HEK293 (cell line): ENCODE measurements at regions not wholly inside any gene's neighbourhood (a gene's known extent, or its start where the extent isn't known, plus 50 kb on each side); places are given as distances from the start of the nearest gene placed in this dataset.

Experiments used
- CTCF ChIA-PET: fragments of 350-600 bp; formaldehyde crosslinking; extraction: SDS; loops from one replicate; lab custom pipeline; 2021; ENCODE audit warnings: antibody characterized with exemption; lab: Yijun Ruan, JAX
- POLR2A ChIA-PET: fragments of 300-600 bp; formaldehyde crosslinking; extraction: SDS; loops from one replicate; lab custom pipeline; 2020; ENCODE audit warnings: antibody characterized with exemption, inconsistent platforms; lab: Yijun Ruan, JAX
- H3K27ac ChIP-seq: fragments of 200-500 bp; sonication (Bioruptor generic); 2 replicates; pipeline ENCODE4 v1.5.1; 2014; ENCODE audit warnings: low read depth, low read length, control low read depth, inconsistent platforms; ENCODE audit errors: extremely low read depth
- H3K36me3 ChIP-seq, 2 experiments: fragments of 200-500 bp in 1 of 2; sonication (Bioruptor generic) in 1 of 2; 1 replicate in 1 of 2; 2 replicates in 1 of 2; pipeline ENCODE4 v1.5.1; 2014 to 2017; ENCODE audit warnings: inconsistent platforms in 2 of 2, low read length in 2 of 2; ENCODE audit not compliant: control insufficient read depth in 2 of 2, insufficient read depth in 1 of 2
- H3K4me1 ChIP-seq: fragments of 200-500 bp; sonication (Bioruptor generic); 2 replicates; pipeline ENCODE4 v1.5.1; 2014; ENCODE audit warnings: mild to moderate bottlenecking, low read length, inconsistent platforms; ENCODE audit not compliant: control insufficient read depth, insufficient read depth
- H3K4me3 ChIP-seq: 2 replicates; pipeline ENCODE4 v1.5.1; 2011; ENCODE audit warnings: low read depth, mild to moderate bottlenecking, control low read depth, low read length, moderate library complexity
- H3K9me3 ChIP-seq: fragments of 200-500 bp; sonication (Bioruptor generic); 2 replicates; pipeline ENCODE4 v1.5.1; 2014; ENCODE audit warnings: low read depth, low read length, inconsistent platforms; ENCODE audit not compliant: control insufficient read depth, insufficient read depth
- BCL11B ChIP-seq: fragments of 450-650 bp; formaldehyde crosslinking; IDR thresholded peaks from 2 replicates; pipeline ENCODE4 v1.5.1; 2016; ENCODE audit warnings: low read depth, missing biosample characterization, missing genetic modification characterization
- GLIS2 ChIP-seq: fragments of 450-650 bp; formaldehyde crosslinking; IDR thresholded peaks from 2 replicates; pipeline ENCODE4 v1.5.1; 2016; ENCODE audit warnings: missing biosample characterization, missing genetic modification characterization
- HOXA7 ChIP-seq: sonication (generic); formaldehyde crosslinking; IDR thresholded peaks from 2 replicates; pipeline ENCODE4 v1.8.1; 2022; ENCODE audit warnings: missing genetic modification reagents, borderline replicate concordance
- KLF10 ChIP-seq: fragments of 450-650 bp; IDR thresholded peaks from 2 replicates; pipeline ENCODE4 v1.5.1; 2018; ENCODE audit warnings: missing biosample characterization, mild to moderate bottlenecking, missing genetic modification characterization
- KLF8 ChIP-seq: fragments of 450-650 bp; formaldehyde crosslinking; IDR thresholded peaks from 2 replicates; pipeline ENCODE4 v1.5.1; 2016; ENCODE audit warnings: missing biosample characterization, missing genetic modification characterization
- MYNN ChIP-seq: fragments of 450-650 bp; formaldehyde crosslinking; IDR thresholded peaks from 2 replicates; pipeline ENCODE4 v1.5.1; 2016; ENCODE audit warnings: missing biosample characterization, missing genetic modification characterization, borderline replicate concordance
- SP2 ChIP-seq: fragments of 450-650 bp; formaldehyde crosslinking; IDR thresholded peaks from 2 replicates; pipeline ENCODE4 v1.5.1; 2016; ENCODE audit warnings: missing biosample characterization, missing genetic modification characterization
- SP3 ChIP-seq: fragments of 450-650 bp; formaldehyde crosslinking; IDR thresholded peaks from 2 replicates; pipeline ENCODE4 v1.5.1; 2016; ENCODE audit warnings: missing biosample characterization, missing genetic modification characterization
- SP7 ChIP-seq: fragments of 450-650 bp; formaldehyde crosslinking; IDR thresholded peaks from 2 replicates; pipeline ENCODE4 v1.5.1; 2016; ENCODE audit warnings: missing biosample characterization, missing genetic modification characterization
- YY1 ChIP-seq: fragments of 450-650 bp; formaldehyde crosslinking; IDR thresholded peaks from 2 replicates; pipeline ENCODE4 v1.5.1; 2018; ENCODE audit warnings: missing biosample characterization, missing genetic modification characterization
- ZBTB8A ChIP-seq: fragments of 450-650 bp; formaldehyde crosslinking; IDR thresholded peaks from 2 replicates; pipeline ENCODE4 v1.5.1; 2016; ENCODE audit warnings: missing biosample characterization, missing genetic modification characterization
- ZFHX2 ChIP-seq: fragments of 450-650 bp; formaldehyde crosslinking; conservative IDR thresholded peaks from 2 replicates; pipeline ENCODE4 v1.5.1; 2016; ENCODE audit warnings: missing biosample characterization, missing genetic modification characterization
- ZIC2 ChIP-seq: fragments of 450-650 bp; formaldehyde crosslinking; IDR thresholded peaks from 2 replicates; pipeline ENCODE4 v1.5.1; 2016; ENCODE audit warnings: missing biosample characterization, missing genetic modification characterization
- ZNF169 ChIP-seq: fragments of 450-650 bp; formaldehyde crosslinking; IDR thresholded peaks from 2 replicates; pipeline ENCODE4 v1.5.1; 2016; ENCODE audit warnings: missing biosample characterization, missing genetic modification characterization
- ZNF521 ChIP-seq: fragments of 450-650 bp; formaldehyde crosslinking; IDR thresholded peaks from 2 replicates; pipeline ENCODE4 v1.5.1; 2017; ENCODE audit warnings: missing biosample characterization, mild to moderate bottlenecking, missing genetic modification characterization
- ZNF549 ChIP-seq: fragments of 450-650 bp; IDR thresholded peaks from 2 replicates; pipeline ENCODE4 v1.5.1; 2018; ENCODE audit warnings: missing biosample characterization, missing genetic modification characterization, mild to moderate bottlenecking, inconsistent platforms, moderate library complexity
- ZNF677 ChIP-seq: fragments of 450-650 bp; IDR thresholded peaks from 2 replicates; pipeline ENCODE4 v1.5.0; 2018; ENCODE audit warnings: missing biosample characterization, mild to moderate bottlenecking, missing genetic modification characterization, moderate library complexity
- ZNF776 ChIP-seq: fragments of 450-650 bp; formaldehyde crosslinking; IDR thresholded peaks from 2 replicates; pipeline ENCODE4 v1.5.0; 2017; ENCODE audit warnings: missing biosample characterization, missing genetic modification characterization, borderline replicate concordance
- ZNF792 ChIP-seq: fragments of 450-650 bp; formaldehyde crosslinking; IDR thresholded peaks from 2 replicates; pipeline ENCODE4 v1.5.1; 2016; ENCODE audit warnings: missing biosample characterization, missing genetic modification characterization
- TF ChIP-seq, protein P1 (sequence below): fragments of 450-650 bp; formaldehyde crosslinking; IDR thresholded peaks from 2 replicates; pipeline ENCODE4 v1.5.1; 2016; ENCODE audit warnings: missing biosample characterization, missing genetic modification characterization
- TF ChIP-seq, protein P2 (sequence below): fragments of 450-650 bp; IDR thresholded peaks from 2 replicates; pipeline ENCODE4 v1.5.1; 2018; ENCODE audit warnings: missing biosample characterization, missing genetic modification characterization
- TF ChIP-seq, protein P3 (sequence below): fragments of 450-650 bp; formaldehyde crosslinking; IDR thresholded peaks from 2 replicates; pipeline ENCODE4 v1.5.1; 2016; ENCODE audit warnings: missing biosample characterization, missing genetic modification characterization, borderline replicate concordance
- TF ChIP-seq, protein P4 (sequence below): fragments of 450-650 bp; formaldehyde crosslinking; IDR thresholded peaks from 2 replicates; pipeline ENCODE4 v1.5.1; 2017; ENCODE audit warnings: missing biosample characterization, missing genetic modification characterization
- TF ChIP-seq, protein P5 (sequence below): fragments of 450-650 bp; formaldehyde crosslinking; IDR thresholded peaks from 2 replicates; pipeline ENCODE4 v1.5.1; 2016; ENCODE audit warnings: missing biosample characterization, missing genetic modification characterization, borderline replicate concordance

DNA sequence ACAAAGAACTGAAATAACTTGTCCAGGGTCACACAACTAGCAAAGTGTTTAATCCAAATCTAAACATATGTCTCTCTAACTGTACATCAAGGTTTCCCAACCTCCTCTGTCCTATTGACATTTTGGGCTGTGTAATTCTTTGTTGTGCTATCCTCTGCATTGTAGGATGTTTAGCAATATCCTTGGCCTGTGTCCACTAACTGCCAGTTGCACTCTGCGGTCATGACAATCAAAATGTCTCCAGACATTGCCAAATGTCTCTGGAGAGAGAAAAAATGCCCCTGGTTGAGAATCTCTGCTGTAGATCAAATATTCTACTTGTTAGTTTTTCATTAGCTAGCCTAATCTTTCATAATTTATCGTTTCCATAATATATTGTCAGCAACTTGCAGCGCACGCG, 353.4 kb upstream of the NEGR1 start:
- ChIA-PET CTCF (interaction anchor here (1.2 kb wide), 1 partner anchor 1039 kb away, joined by 3 read pairs; no protein-coding TSS in a partner anchor), POLR2A (no interaction called here)
- Histone ChIP-seq H3K36me3 (no peaks in the 10 kb centered on the region), H3K4me3 (no peak overlapping the region), H3K9me3 (no peaks in the 10 kb centered on the region), H3K4me1 (no peaks in the 10 kb centered on the region), H3K27ac (no peak overlapping the region)
- TF ChIP-seq GLIS2 (tag by site-specific recombination): no peak
- no peak for TF ChIP-seq HOXA7 (CRISPR knock-in tag)
- no peak for TF ChIP-seq MYNN (tag by site-specific recombination)
- no peak for TF ChIP-seq ZNF677 (tag by site-specific recombination)
- no peak for TF ChIP-seq ZIC2
- TF ChIP-seq SP2 (tag by site-specific recombination): no peak
- no peak for TF ChIP-seq SP3 (tag by site-specific recombination)
- TF ChIP-seq ZNF549 (tag by site-specific recombination): no peak
- TF ChIP-seq BCL11B (tag by site-specific recombination): no peak
- TF ChIP-seq ZNF521 (tag by site-specific recombination): no peak

DNA sequence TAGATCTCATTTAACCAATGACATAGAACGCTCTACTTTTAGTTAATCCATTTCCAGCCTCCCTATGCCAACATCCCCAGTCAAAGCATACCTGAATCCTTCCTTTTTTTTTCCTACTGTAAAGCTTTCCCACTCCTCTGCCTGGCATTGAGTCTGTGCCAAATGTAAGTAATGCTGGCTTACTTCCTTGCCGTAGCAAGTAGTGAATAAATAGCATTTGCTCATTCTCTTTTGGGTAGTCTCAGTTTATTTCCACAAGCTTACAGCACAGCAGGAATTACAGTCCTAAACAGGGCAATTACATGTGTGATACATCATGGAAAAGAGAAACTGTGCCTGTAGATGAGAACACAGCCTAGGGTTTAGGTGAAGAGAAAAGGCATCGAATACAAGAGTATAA, 352.6 kb upstream of the NEGR1 start:
- no peaks in the 10 kb centered on the region for H3K9me3 ChIP-seq
- H3K4me3 ChIP-seq: no peak overlapping the region
- ChIA-PET POLR2A (no interaction called here), CTCF (interaction anchor here (0.5 to 1.2 kb wide), 2 partner anchors 683 to 1040 kb away, joined by 3 read pairs; no protein-coding TSS in a partner anchor)
- H3K27ac ChIP-seq: no peak overlapping the region
- no peaks in the 10 kb centered on the region for H3K4me1 ChIP-seq
- H3K36me3 ChIP-seq: no peaks in the 10 kb centered on the region
- TF ChIP-seq YY1 (tag by site-specific recombination) (no peak), ZNF169 (no peak), KLF8 (no peak), ZNF776 (tag by site-specific recombination) (no peak), ZNF792 (no peak), ZFHX2 (tag by site-specific recombination) (no peak), KLF10 (tag by site-specific recombination) (no peak), ZBTB8A (tag by site-specific recombination) (no peak), SP7 (tag by site-specific recombination) (no peak)
- TF ChIP-seq, protein P1, sequence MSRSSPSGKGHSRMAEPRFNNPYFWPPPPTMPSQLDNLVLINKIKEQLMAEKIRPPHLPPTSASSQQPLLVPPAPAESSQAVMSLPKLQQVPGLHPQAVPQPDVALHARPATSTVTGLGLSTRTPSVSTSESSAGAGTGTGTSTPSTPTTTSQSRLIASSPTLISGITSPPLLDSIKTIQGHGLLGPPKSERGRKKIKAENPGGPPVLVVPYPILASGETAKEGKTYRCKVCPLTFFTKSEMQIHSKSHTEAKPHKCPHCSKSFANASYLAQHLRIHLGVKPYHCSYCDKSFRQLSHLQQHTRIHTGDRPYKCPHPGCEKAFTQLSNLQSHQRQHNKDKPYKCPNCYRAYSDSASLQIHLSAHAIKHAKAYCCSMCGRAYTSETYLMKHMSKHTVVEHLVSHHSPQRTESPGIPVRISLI: no peak
- TF ChIP-seq, protein P2, sequence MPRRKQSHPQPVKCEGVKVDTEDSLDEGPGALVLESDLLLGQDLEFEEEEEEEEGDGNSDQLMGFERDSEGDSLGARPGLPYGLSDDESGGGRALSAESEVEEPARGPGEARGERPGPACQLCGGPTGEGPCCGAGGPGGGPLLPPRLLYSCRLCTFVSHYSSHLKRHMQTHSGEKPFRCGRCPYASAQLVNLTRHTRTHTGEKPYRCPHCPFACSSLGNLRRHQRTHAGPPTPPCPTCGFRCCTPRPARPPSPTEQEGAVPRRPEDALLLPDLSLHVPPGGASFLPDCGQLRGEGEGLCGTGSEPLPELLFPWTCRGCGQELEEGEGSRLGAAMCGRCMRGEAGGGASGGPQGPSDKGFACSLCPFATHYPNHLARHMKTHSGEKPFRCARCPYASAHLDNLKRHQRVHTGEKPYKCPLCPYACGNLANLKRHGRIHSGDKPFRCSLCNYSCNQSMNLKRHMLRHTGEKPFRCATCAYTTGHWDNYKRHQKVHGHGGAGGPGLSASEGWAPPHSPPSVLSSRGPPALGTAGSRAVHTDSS (tag by site-specific recombination): no peak
- TF ChIP-seq, protein P3, sequence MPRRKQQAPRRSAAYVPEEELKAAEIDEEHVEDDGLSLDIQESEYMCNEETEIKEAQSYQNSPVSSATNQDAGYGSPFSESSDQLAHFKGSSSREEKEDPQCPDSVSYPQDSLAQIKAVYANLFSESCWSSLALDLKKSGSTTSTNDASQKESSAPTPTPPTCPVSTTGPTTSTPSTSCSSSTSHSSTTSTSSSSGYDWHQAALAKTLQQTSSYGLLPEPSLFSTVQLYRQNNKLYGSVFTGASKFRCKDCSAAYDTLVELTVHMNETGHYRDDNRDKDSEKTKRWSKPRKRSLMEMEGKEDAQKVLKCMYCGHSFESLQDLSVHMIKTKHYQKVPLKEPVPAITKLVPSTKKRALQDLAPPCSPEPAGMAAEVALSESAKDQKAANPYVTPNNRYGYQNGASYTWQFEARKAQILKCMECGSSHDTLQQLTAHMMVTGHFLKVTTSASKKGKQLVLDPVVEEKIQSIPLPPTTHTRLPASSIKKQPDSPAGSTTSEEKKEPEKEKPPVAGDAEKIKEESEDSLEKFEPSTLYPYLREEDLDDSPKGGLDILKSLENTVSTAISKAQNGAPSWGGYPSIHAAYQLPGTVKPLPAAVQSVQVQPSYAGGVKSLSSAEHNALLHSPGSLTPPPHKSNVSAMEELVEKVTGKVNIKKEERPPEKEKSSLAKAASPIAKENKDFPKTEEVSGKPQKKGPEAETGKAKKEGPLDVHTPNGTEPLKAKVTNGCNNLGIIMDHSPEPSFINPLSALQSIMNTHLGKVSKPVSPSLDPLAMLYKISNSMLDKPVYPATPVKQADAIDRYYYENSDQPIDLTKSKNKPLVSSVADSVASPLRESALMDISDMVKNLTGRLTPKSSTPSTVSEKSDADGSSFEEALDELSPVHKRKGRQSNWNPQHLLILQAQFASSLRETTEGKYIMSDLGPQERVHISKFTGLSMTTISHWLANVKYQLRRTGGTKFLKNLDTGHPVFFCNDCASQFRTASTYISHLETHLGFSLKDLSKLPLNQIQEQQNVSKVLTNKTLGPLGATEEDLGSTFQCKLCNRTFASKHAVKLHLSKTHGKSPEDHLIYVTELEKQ (tag by site-specific recombination): no peak
- TF ChIP-seq, protein P4, sequence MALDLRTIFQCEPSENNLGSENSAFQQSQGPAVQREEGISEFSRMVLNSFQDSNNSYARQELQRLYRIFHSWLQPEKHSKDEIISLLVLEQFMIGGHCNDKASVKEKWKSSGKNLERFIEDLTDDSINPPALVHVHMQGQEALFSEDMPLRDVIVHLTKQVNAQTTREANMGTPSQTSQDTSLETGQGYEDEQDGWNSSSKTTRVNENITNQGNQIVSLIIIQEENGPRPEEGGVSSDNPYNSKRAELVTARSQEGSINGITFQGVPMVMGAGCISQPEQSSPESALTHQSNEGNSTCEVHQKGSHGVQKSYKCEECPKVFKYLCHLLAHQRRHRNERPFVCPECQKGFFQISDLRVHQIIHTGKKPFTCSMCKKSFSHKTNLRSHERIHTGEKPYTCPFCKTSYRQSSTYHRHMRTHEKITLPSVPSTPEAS (tag by site-specific recombination): no peak
- TF ChIP-seq, protein P5, sequence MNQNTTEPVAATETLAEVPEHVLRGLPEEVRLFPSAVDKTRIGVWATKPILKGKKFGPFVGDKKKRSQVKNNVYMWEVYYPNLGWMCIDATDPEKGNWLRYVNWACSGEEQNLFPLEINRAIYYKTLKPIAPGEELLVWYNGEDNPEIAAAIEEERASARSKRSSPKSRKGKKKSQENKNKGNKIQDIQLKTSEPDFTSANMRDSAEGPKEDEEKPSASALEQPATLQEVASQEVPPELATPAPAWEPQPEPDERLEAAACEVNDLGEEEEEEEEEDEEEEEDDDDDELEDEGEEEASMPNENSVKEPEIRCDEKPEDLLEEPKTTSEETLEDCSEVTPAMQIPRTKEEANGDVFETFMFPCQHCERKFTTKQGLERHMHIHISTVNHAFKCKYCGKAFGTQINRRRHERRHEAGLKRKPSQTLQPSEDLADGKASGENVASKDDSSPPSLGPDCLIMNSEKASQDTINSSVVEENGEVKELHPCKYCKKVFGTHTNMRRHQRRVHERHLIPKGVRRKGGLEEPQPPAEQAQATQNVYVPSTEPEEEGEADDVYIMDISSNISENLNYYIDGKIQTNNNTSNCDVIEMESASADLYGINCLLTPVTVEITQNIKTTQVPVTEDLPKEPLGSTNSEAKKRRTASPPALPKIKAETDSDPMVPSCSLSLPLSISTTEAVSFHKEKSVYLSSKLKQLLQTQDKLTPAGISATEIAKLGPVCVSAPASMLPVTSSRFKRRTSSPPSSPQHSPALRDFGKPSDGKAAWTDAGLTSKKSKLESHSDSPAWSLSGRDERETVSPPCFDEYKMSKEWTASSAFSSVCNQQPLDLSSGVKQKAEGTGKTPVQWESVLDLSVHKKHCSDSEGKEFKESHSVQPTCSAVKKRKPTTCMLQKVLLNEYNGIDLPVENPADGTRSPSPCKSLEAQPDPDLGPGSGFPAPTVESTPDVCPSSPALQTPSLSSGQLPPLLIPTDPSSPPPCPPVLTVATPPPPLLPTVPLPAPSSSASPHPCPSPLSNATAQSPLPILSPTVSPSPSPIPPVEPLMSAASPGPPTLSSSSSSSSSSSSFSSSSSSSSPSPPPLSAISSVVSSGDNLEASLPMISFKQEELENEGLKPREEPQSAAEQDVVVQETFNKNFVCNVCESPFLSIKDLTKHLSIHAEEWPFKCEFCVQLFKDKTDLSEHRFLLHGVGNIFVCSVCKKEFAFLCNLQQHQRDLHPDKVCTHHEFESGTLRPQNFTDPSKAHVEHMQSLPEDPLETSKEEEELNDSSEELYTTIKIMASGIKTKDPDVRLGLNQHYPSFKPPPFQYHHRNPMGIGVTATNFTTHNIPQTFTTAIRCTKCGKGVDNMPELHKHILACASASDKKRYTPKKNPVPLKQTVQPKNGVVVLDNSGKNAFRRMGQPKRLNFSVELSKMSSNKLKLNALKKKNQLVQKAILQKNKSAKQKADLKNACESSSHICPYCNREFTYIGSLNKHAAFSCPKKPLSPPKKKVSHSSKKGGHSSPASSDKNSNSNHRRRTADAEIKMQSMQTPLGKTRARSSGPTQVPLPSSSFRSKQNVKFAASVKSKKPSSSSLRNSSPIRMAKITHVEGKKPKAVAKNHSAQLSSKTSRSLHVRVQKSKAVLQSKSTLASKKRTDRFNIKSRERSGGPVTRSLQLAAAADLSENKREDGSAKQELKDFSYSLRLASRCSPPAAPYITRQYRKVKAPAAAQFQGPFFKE (tag by site-specific recombination): no peak
